NK-92 (cell line): ENCODE measurements at regions not wholly inside any gene's neighbourhood (a gene's known extent, or its start where the extent isn't known, plus 50 kb on each side); places are given as distances from the start of the nearest gene placed in this dataset.
"Not testable (repeated sequence)": the region's sequence is repeated elsewhere in the genome, so short reads cannot be mapped to it uniquely, and the experiment has no call there.

ENCODE experiments used
- DNase-seq: peaks from one replicate; lab custom pipeline; 2025; ENCODE audit not compliant: unreplicated experiment; lab: John Stamatoyannopoulos, UW

DNA sequence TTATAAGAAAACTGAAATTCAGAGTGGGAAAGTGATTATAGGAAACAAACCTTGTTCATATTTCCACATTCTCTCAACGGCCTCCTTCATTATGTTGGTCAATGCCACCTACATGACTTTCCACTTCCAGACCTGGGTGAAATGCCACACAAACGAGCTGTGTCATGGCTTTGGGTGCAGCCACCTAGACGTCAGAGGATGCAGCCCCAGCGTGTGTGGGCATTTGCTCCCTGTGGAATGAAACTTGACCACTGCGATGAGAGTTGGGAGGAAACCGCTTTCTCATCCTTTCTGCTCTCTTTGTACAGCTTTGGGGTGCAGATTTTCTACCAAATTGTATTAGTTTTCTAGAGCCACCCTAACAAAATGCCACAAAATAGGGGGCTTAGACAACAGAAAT lies 291.0 kb downstream of the CYRIA start:
- DNase-seq: no peak

DNA sequence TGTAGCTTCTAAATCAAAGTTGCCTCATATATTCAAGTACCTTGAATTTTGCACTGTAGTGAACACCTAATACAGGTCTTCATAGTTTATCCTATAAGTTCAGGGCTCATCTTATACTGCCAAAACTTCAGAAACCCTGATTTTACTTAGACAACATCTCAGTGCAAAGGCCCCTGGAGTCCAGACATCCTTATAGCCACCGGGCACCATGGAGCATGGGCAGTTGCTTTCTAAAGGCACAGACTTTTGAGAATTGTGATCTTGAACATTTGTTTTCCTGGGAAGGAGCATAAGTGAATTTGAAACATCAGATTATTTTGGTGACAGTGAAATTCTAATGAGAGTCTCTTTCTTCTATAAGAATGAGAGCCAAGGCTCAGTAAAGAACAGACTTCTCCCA lies 292.3 kb downstream of the CYRIA start:
- DNase-seq: no peak

DNA sequence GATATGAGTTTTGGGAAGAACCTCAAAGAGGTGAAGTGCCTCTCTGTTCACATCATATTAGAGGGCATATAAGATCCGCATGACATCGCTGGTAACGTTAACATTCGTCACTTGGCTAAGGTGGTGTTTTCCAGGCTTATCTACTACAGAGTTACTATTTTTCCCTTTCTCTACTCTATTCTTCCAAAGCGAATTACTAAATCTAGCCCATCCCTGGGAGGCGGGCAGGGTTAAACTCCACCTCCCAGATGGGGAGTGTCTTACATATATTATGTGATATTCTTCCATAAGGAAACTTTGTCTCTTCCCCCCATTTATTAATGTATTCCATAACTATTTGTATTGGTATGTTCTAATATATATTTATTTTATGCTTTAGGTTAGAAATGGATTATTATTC lies 293.9 kb downstream of the CYRIA start:
- DNase-seq: no peak

DNA sequence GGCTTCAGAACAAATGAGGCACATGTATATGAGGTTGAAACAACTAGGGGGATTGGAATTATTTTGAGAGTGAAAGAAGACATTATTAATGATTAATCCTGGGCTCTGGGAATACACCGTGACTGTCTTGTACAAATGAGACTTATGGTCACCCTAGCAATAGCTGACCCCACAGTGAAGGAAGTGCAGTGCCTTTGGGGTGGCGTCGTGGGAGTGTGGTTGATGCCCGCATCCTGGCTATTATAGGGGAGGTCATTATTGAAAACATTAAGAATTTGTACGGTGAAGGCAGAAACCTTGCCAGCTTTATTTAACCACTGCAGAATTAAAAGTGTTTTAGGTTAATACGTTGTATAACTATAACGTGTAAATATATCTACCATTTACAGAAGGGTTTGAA lies 296.7 kb downstream of the CYRIA start:
- no peak for DNase-seq

DNA sequence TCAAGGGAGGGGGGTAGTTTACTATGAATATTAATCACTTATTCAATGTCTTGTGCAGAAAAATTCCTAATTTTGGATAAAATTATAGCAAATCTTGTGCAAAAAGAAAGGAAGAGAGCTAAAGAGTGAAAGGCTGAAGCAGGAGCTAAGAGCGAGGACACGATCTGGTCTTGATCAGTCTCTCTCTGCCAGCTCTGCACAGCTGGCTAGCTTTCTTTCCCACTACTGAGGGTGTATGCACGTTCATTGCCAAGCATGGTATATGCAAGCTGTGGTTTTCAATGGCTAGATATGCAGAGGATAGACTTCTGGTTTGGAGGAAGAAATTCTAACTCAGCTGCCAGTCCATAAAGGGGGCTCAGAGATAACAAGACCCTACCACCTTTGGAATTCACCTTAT lies 297.3 kb downstream of the CYRIA start:
- no peak for DNase-seq

DNA sequence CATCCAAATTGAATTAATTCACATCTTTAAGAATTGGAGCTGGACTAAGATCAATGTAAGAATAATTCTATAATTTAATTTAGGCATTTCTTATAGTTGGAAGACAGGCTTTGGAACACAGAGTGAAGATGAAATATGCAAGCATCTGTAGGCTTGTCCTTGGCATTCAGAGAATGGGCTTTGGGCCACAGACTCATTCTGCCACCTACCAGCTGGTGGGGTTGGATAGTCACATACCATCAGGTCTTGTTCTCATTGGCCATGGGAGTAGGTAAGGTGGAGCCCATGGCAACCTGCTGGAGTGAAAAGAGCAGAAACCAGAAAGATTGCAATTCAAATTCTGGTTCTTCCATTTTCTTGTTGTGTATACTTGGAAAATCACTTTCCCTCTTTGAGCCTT lies 300.3 kb downstream of the CYRIA start:
- DNase-seq: no peak

DNA sequence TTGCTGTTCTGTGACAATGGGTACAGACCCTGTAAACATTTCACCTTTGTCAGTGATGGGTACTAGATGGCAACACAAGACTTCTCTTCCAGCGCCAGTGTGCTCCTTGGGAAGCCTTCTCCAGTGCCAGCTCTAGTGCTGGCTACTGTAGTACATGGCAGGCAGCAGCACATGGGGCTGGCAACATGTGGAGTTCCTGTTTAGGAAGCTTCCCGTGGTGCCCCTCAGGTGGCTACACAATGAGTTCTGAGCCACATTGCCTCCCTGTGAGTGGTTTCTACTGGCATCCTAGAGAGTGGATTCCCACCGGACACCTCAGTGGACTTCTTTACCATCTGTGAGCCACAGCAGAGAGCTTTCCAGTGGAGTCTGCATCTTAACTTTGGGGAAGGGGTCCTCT lies 302.1 kb downstream of the CYRIA start:
- DNase-seq: no peak

DNA sequence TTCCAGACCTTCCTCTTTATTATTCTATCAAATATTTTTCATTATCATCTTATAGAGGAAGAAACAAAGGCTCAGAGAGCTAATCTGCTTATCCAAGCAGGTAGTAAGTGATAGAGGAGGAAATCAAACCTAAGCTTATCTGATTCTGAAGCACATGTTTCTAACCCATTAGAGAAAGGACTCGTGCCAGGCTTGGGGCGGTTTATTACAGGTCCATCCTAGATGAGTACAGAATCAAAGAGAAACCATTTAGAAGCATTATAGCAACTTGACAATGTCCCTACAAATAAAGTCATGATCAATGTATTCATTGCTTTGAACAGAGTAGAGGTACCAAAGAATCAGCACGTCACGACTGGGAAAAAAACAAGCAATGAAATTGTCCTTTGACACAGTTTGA lies 303.0 kb downstream of the CYRIA start:
- no peak for DNase-seq

DNA sequence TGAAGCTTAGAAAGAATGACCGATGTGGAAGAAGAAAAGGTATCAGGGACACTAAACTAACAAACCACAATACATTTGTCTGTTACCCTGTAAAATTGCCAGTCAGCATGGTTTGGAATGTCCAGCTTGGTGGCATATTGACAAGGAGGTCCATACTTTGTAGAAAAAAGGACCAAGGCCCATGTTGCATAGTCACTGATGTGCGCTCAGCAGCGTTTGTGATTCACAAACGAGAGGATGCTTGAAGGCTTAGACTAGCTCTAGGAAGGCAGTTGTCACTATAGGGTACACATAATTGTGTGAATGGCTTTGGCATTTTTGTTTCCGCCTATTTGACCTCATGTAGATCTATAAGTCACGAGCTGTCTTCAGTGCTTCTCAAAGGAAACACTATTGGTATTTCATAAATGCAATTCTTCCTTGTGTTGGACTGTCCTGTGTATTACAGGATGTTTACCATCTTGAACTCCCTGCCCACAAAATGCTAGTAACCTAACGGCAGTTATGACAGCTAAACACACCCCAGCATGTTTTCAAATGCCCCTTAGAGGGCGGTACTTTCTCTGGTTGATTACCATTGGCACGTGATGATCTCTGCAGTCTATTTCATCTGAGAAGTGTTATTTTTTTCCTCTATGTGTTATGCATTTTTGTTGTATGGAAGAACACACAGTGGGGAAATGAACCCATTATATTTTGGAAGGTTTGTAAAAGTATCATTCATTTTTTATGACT lies 304.2 kb downstream of the CYRIA start:
- DNase-seq: no peak

DNA sequence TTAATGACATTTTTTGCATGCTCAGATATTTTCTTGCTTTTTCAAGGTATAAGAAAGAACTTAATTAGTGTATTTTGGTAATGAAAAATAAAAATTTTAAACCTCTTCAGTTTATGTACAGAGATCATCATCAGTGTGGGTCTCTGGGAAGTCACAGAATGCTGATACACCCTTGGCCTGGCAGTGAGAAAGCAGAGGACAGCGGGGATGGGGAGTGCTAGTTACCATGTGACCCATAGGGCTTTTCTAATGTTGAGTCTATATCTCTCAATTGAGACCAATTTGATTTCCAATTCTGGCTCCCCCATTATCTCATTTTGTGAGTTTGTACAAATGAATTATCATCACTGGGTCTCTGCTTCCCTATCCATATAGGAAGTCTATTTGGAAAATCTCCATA lies 305.7 kb downstream of the CYRIA start:
- no peak for DNase-seq

DNA sequence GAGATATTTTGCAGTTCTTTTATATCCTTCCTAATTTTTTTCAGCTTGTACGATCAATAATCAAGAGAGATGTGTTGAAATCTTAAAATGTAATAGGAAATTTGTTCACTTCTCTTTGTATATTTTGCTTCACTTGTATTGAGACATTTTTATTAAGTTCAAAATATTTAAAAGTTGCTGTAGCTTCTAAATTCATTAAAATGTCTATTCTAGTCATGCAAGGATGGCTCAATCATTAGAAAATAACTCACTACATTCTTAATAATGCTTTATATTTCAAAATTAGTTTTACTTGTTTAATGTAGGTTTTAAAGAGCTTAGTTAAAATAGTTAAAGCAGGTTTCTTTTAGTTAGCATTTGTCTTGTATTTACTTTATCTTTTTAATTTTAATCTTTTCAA lies 308.4 kb downstream of the CYRIA start:
- no peak for DNase-seq

DNA sequence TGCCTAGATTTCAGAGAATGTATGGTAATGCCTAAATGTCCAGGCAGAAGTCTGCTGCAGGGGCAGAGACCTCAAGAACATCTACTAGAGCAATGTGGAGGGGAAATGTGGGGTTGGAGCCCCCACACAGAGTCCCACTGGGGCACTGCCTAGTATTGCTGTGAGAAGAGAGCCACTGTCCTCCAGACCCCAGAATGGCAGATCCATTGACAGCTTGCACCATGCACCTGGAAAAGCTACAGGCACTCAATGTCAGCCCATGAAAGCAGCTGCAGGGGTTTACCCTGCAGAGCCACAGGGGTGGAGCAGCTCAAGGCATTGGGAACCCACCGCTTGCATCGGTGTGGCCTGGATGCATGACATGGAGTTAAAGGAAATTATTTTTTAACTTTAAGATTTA lies 314.1 kb downstream of the CYRIA start:
- DNase-seq: no peak

DNA sequence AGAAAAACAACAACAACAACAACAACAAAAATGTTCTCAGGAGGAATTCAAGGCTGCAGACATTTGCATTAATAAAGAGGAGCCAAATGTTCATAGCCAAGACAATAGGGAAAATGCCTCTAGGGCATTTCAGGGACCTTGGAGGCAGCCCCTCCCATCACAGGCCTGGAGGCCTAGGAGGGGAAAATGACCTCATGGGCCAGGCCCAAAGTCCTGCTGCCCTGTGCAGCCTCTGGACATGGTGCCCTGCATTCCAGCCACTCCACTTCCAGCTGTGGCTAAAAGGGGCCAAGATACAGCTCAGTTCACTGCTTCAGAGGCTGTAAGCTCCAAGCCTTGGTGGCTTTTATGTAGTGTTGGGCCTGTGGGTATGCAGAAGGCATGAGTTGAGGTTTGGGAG lies 314.5 kb downstream of the CYRIA start:
- no peak for DNase-seq

DNA sequence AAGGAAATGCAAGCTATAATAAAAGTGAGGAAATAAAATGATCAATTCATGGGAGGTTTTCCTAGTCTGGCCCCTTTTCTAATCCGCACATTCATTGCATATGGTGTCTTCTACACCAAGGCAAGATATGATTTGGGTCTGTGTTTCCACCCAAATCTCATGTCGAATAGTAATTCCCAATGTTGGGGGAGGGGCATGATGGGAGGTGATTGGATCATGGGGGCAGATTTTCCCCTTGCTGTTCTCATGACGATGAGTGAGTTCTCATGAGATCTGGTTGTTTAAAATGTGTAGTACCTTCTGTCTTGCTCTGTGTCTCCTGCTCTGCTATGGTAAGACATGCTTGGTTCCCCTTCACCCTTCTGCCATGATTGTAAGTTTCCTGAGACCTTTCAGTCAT lies 315.4 kb downstream of the CYRIA start:
- no peak for DNase-seq

DNA sequence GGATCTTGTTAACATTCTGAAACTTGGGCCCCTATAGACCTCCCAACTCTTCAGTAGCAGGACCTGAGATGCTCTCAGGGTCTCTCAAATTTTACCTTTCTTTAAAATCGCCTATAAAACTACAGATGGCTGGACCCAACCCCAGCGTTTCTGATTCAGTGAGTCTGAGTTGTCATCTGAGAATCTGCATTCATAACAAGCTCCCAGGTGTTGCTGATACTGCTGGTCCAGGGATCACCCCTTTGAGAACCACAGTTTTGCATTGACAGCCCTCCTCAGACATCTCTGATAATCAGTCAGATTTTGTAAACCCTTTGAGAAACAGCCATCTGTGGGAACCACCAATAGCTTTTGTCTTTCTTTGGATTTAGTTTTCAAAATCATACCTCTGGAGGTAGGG lies 315.8 kb downstream of the CYRIA start:
- DNase-seq: no peak

DNA sequence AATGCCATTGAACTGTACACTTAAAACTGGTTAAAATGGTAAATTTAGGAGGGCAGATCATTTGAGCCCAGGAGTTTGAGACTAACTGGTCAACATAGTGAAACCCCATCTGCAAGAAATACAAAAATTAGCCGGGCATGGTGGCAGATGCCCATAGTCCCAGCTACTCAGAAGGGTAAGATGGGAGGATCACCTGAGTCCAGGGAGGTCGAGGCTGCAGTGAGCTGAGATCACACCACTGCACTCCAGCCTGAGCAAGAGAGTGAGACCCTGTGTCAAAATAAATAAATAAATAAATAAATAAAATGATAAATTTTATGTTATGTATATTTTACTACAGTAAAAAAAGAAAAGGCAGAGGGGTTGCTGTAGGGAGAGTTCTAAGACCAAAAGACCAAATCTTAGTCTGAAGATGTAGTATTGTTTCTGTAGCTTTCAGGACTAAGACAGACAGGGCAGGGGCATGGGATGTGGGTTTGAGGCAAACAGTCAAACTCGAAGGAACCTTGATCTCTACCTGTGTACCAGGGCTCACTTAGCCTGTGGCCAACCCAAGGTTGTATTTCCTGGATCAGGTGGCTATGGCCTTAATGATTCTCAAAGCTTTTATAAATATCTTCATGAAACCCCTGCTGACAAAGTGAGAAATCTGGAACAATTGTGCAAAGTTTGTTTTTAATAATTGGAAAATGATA lies 316.7 kb downstream of the CYRIA start:
- no peak for DNase-seq

DNA sequence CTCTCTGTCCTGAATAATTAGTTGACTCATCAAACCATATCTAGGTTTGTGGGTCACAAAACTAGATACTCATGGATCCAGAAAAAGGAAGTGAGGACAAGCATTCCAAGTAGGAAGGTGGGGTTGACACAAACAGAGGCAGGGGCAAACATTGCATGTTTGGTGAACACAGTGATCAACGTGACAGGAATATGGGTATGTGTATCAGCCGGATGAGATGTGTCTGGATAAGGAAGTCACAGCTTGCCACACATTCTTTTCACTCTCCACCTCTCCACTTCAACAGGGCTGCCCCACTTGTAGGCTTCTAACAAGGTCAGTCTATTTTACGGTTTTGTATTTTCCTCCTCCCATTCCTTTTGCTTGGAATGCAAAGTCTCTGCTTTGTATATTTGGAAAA lies 319.0 kb downstream of the CYRIA start:
- no peak for DNase-seq

DNA sequence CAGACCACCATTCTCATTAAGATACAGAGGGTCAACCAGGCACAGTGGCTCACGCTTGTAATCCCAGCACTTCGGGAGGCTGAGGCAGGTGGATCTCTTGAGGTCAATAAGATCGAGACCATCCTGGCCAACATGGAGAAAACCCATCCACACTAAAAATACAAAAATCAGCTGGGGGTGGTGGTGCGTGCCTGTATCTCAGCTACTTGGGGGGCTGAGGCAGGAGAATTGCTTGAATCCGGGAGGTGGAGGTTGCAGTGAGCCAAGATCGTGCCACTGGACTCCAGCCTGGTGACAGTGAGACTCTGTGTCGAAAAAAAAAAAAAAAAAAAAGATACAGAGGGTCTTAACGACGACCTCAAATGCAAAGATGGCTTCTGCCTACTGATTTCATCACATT lies 320.4 kb downstream of the CYRIA start:
- not testable (repeated sequence) for DNase-seq

DNA sequence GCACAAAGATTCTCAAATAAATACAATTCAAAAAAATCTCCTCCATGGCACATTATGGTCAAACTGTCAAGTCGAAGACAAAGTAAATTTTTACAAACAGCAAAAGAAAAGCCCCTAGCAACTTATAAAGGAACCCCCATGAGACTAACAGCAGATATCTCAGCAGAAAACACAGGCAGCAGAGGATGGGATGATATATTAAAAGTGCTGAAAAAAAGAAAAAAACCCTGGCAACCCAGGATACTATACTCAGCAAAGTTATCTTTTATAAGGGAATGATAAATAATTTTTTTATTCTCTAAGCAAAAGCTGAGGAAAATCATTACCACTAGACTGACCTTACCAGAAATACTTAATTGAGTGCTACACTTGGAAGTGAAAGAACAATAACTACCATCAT lies 326.4 kb downstream of the CYRIA start:
- DNase-seq: no peak

DNA sequence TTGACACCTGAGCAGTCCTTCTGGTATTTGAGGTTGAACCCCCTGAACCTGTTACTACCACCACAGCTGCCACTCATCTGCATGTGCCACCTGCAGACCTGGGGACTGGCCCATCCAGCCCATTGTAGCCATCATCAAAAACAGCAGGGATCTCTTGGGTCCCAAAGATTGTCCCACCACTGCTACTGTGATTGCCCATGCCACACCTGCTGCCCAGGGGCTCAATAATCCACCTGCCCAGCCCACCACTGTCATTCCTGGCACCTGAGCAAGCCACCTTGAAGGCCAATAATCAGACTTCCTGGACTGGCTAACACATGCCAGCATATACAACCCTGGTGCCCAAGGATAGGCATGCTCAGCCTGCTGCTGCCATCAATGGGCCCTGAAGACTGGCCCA lies 327.6 kb downstream of the CYRIA start:
- DNase-seq: no peak

DNA sequence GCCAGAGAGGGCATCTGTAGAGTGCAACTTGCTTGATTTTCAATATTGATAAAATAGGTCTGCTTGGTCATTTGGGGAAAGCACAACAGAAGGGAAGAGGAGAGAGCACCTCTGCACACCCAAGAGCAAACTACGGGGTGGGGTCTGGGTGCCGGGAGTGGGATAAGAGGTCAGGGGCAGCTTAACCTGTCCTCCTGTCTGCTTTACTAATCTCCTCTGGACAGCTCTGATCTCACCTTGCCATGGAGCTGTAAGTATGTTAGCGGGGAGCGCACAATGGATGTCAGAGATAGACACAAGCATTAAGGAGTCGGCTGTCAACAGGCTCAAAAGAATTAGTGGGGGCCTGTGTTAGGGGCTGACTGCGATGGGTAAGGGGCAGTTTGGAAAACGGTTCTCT lies 328.7 kb downstream of the CYRIA start:
- DNase-seq: no peak

DNA sequence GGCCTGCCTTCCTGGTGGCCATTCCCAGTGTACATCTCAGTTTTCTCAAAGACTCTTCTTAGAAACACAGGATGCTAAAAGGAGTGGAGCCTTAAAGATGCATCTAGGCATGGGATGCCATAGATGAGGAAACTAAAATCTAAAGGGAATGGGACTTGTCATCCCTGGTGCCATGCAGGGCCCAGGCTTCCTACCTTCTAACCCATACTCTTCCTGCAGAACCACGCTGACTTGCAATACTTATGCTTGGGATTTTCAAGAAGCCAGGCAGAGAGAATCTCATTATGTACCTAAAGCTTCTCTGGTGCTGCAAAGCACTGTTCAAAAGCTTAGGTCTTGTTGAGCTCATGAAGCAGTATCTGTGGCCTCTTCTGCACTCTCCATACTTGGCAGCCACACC lies 329.1 kb downstream of the CYRIA start:
- DNase-seq: no peak

DNA sequence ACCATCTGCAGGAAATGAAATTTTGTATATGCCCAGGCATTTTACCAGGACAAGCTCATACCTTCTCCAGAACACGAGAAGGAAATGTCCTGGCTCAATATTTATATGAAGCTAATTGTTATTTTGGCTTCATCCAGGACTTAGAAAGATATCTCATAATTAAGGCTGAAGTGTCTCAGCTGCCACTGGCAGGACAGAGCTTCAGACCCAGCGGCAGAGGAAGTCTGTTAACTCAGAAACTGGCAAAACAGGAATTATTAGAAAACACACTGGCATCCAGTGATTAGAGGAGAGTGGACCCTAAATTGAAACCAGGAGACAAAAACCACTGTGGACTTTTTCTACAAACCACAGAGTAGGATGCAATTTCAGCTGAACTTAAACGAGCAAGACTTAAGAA lies 329.7 kb downstream of the CYRIA start:
- DNase-seq: no peak
